ENCODE measurements at regions not wholly inside any gene's neighbourhood (a gene's known extent, or its start where the extent isn't known, plus 50 kb on each side); places are given as distances from the start of the nearest gene placed in this dataset.
A peak's percentile ranks its signal among the peaks of the same experiment; 100 is the strongest.

GRCh38 chr14:22379727-22380126, 209.3 kb downstream of the DAD1 start:
- DNase-seq, result no peak
- H3K4me1 ChIP-seq, result no peaks in the 10 kb centered on the region
- TF ChIP-seq POLR2A (IDR thresholded peaks at IDR 0.05), result no peak
- TF ChIP-seq CTCF (IDR thresholded peaks at IDR 0.05), result no peak

DNA sequence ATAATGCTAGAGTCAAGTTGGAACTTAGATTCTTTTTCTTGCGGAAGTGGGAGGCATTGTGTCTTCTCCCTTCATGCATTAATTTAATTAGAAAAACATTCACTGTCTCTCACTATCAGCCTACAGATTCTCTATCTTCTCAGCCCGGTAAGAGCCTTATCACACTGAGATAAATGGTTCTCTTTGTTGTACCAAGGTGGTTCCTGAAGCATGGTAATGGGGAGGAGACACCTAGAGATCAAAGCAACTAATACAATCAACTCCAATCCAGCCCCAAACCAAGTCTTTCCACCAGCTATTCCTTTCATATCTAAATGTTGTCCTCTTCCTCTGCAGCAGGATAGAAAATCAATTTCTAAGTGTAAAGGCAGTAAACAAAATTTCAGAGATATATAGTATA, 210.8 kb downstream of the DAD1 start:
- Histone ChIP-seq H3K4me3 (no peak overlapping the region), H3K9me3 (no peaks in the 10 kb centered on the region), H3K4me1 (no peaks in the 10 kb centered on the region), H3K36me3 (ENCODE audit: low read depth, missing control alignments) (no peaks in the 10 kb centered on the region), H3K27me3 (no peaks in the 10 kb centered on the region), H3K27ac (no peak overlapping the region)
- DNase-seq, result no peak
- WGBS, 2 donors, result 64 to 69% methylated on average over 2 of the region's 2 CpGs
- TF ChIP-seq CTCF (IDR thresholded peaks at IDR 0.05), result no peak
- TF ChIP-seq POLR2A (IDR thresholded peaks at IDR 0.05), result no peak
- intact Hi-C loops (cut with DNase I; ENCODE audit: low total_unique reads), result loop anchor here (10.0 kb wide), 1 partner anchor 53 kb away; no protein-coding TSS in a partner anchor

More at GRCh38 chr14:22379727-22380126, 209.3 kb downstream of the DAD1 start:
- Histone ChIP-seq H3K4me3 (no peak overlapping the region), H3K36me3 (ENCODE audit: low read depth, missing control alignments) (no peaks in the 10 kb centered on the region), H3K9me3 (no peaks in the 10 kb centered on the region), H3K27me3 (no peaks in the 10 kb centered on the region), H3K27ac (no peak overlapping the region)
- intact Hi-C loops (cut with DNase I; ENCODE audit: low total_unique reads), result loop anchor here (10.0 kb wide), 1 partner anchor 55 kb away; no protein-coding TSS in a partner anchor

DNA sequence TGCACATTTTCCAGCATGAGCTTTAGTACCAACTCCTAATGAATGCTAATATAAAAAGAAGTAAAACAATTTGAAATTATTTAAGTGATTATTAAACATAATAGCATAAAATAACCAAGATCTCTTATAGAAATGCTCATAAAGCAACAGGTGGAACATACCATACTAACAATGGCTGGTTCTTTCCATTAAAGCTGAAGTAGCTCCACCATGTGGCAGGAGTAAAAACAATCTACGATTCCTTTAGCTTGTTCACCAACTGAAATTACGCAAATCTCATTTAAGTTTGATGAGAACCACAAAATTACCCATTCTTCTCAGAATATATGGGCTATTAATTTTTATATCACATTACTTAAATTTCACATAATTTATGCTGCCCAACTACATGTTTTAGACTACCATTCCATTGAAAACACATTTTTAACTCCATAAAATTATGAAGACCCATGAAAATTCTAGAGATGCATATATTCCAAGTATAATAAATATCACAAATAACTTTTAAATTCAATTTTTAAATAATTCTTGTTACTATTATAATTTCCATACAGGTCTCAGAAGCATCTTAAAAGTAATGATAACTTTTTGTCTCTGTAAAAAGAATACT, 213.6 kb downstream of the DAD1 start:
- intact Hi-C loops (cut with DNase I; ENCODE audit: low total_unique reads), result loop anchor here (10.0 kb wide), 1 partner anchor 51 kb away; no protein-coding TSS in a partner anchor
- WGBS, 2 donors, result 14 to 27% methylated on average over 2 of the region's 2 CpGs
- no peaks in the 10 kb centered on the region for H3K9me3 ChIP-seq
- H3K4me3 ChIP-seq, result no peak overlapping the region
- H3K27ac ChIP-seq, result no peak overlapping the region
- H3K27me3 ChIP-seq, result no peaks in the 10 kb centered on the region
- TF ChIP-seq CTCF (IDR thresholded peaks at IDR 0.05) (peak; percentile 21 to 55 (median 30)), POLR2A (IDR thresholded peaks at IDR 0.05) (no peak)
- no peak for DNase-seq
- H3K4me1 ChIP-seq, result no peaks in the 10 kb centered on the region
- no peaks in the 10 kb centered on the region for H3K36me3 ChIP-seq (ENCODE audit: low read depth, missing control alignments)

DNA sequence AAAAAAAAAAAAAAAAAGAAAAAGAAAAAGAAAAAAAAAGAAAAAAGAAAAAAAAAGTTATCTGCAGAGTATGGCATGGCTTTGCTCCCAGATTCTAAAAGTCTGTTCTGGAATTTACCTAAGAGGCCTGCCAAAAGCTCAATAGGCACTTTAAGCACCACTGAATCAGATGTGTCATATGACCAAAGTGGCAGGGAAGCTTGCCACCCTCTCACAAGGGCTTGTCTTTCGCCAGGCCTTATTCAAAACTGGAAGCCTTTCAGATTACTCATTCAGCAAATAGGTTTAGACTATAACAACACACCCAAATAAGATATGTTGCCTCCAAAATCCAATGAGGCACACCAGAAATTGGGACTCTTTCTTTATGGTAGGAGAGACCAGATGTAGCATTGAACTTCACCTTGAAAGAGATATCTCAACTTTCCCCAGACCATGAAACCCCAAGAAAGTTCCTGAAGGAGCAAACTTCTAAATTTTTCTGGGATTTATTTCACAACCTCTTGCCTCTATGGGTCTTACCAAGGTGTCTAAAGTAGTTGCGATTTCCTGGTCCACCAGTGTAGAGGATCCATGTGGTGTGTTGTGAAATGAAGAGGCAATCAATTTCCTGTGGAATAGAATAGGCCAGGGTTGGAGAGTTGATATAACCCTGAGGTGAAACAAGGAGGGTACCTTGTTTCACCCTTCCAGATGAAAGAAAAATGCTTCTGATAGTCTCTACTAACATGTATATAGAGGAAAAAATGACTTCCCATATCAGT, 218.8 kb downstream of the DAD1 start:
- H3K27me3 ChIP-seq, result no peaks in the 10 kb centered on the region
- no peaks in the 10 kb centered on the region for H3K4me1 ChIP-seq
- intact Hi-C loops (cut with DNase I; ENCODE audit: low total_unique reads), result loop anchor here (10.0 kb wide), 1 partner anchor 45 kb away; no protein-coding TSS in a partner anchor
- WGBS, 2 donors, result 68 to 83% methylated on average over 2 of the region's 2 CpGs
- TF ChIP-seq CTCF (IDR thresholded peaks at IDR 0.05), result no peak
- TF ChIP-seq POLR2A (IDR thresholded peaks at IDR 0.05), result no peak
- no peak overlapping the region for H3K27ac ChIP-seq
- DNase-seq, result no peak
- no peaks in the 10 kb centered on the region for H3K9me3 ChIP-seq
- no peak overlapping the region for H3K4me3 ChIP-seq
- no peaks in the 10 kb centered on the region for H3K36me3 ChIP-seq (ENCODE audit: low read depth, missing control alignments)
